ENCODE measurements at regions not wholly inside any gene's neighbourhood (a gene's known extent, or its start where the extent isn't known, plus 50 kb on each side); places are given as distances from the start of the nearest gene placed in this dataset.

DNA sequence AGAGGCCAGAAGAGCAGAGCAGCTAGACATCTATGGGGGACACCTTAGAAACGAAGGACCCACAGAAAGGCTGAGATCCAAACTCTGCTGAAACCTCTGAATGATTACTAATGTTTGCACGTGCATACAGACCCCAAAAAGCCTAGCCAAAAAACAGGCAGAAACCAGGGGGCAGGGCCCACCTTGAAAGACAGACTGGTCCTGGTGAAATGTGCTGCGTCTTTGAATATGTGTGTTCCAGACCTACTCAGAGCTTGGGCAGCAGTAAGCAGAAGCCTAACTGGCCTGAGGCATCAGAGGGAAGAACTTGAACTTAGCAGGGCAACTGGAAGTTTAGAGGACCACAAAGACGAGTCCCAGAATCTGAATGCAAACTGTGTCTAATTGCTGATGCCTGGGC is 251.8 kb downstream of the TEX36 start:
- TF ChIP-seq, protein P1, sequence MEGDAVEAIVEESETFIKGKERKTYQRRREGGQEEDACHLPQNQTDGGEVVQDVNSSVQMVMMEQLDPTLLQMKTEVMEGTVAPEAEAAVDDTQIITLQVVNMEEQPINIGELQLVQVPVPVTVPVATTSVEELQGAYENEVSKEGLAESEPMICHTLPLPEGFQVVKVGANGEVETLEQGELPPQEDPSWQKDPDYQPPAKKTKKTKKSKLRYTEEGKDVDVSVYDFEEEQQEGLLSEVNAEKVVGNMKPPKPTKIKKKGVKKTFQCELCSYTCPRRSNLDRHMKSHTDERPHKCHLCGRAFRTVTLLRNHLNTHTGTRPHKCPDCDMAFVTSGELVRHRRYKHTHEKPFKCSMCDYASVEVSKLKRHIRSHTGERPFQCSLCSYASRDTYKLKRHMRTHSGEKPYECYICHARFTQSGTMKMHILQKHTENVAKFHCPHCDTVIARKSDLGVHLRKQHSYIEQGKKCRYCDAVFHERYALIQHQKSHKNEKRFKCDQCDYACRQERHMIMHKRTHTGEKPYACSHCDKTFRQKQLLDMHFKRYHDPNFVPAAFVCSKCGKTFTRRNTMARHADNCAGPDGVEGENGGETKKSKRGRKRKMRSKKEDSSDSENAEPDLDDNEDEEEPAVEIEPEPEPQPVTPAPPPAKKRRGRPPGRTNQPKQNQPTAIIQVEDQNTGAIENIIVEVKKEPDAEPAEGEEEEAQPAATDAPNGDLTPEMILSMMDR (IDR thresholded peaks at IDR 0.05; ENCODE audit: insufficient read depth, low read depth, low read length, missing control alignments) = no peak
- no peak overlapping the region for H3K4me3 ChIP-seq (ENCODE audit: low read depth, low read length)
- DNase-seq (ENCODE audit: low read depth) = no peak

DNA sequence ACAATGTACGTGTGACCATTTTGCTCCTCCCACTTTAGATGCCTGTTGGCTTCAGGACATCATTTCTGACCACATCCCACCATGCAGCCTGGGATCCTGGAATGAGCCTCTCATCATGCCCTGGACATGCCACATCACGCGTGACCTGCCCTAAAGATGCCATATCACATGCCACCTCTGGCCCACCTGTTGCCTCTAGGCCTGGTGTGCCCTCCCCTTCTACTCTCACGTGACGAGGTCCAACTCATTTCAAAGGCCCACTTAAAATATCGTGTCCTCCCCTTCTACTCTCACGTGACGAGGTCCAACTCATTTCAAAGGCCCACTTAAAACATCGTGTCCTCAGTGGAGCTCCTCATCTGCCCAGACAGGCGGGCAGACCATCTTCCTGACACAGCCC is 254.9 kb downstream of the TEX36 start:
- DNase-seq (ENCODE audit: low read depth) = no peak
- H3K4me3 ChIP-seq (ENCODE audit: low read depth, low read length) = no peak overlapping the region
- TF ChIP-seq, protein P1 (IDR thresholded peaks at IDR 0.05; ENCODE audit: insufficient read depth, low read depth, low read length, missing control alignments) = no peak

DNA sequence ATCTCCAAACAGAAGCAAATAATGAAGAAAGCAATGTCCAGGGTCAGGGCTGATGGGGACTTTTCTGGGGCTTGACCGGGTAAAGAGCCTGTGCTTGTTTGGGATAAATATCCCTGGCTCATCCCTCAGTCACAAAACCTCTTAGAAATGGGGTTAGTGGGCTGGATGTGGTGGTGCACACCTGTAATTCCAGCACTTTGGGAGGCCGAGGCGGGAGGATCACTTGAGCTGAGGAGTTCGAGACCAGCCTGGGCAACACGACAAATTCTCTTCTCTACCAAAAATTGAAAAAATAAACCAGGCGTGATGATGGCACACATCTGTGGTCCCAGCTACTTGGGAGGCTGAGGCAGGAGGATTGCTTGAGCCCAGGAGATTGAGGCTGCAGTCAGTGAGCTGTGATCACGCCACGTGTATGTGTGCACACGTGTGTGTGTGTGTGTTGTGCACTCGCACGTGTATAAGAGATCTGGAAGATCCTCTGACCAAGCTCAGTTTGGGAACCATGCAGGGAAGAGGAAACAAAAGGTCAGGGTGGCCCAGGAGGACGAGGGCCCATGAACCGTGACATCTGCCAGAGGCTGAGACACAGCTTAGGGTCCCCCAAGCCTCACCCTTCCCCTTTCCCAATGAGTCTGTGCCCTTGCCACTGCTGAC is 258.6 kb downstream of the TEX36 start:
- no peak for DNase-seq (ENCODE audit: low read depth)
- H3K4me3 ChIP-seq (ENCODE audit: low read depth, low read length) = no peak overlapping the region
- TF ChIP-seq, protein P1 (IDR thresholded peaks at IDR 0.05; ENCODE audit: insufficient read depth, low read depth, low read length, missing control alignments) = no peak

DNA sequence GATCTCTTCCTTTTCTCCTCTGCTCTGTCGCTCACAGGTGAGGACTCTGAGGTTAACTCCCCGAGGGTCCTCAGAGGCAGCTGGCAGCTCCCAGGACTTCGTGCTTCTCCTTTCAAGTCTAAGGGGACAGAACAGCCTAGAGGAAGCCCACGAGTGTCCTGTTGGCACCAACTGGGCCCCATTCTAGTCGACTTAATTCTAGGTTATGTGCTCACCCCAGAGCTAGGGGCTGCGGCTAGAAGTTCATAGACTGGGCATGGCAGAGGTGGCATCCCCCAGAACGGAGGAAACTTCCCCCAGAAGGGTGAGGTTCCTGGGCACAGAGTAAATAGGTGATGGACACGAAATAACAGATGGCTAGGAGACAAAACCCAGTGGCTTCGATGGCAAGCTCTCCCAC is 259.4 kb downstream of the TEX36 start:
- no peak for DNase-seq (ENCODE audit: low read depth)
- TF ChIP-seq, protein P1 (IDR thresholded peaks at IDR 0.05; ENCODE audit: insufficient read depth, low read depth, low read length, missing control alignments) = no peak

DNA sequence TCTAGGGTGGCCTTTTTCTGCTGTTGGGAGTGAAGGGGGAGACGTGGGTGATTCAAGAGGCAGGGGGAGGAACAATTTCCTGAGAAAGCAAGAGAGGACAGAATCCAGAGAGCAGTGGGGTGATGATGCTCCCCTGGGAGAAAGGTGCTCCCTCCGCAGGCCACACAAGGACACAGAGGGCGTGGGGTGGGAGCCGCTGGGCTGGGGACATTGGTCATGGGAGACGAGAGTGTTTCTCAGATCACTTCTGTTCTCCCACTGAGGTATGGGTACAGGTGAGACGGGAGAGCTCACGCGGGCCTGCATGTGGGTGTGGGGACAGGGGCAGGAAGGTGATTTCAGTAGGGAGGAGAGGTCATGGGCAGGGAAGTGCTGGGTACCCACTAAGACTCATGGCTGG is 259.5 kb upstream of the CTBP2 start:
- H3K4me3 ChIP-seq (ENCODE audit: low read depth, low read length) = no peak overlapping the region
- TF ChIP-seq, protein P1 (IDR thresholded peaks at IDR 0.05; ENCODE audit: insufficient read depth, low read depth, low read length, missing control alignments) = no peak
- no peak for DNase-seq (ENCODE audit: low read depth)

More for the DNA sequence above, 259.4 kb downstream of the TEX36 start:
- no peak overlapping the region for H3K4me3 ChIP-seq (ENCODE audit: low read depth, low read length)

DNA sequence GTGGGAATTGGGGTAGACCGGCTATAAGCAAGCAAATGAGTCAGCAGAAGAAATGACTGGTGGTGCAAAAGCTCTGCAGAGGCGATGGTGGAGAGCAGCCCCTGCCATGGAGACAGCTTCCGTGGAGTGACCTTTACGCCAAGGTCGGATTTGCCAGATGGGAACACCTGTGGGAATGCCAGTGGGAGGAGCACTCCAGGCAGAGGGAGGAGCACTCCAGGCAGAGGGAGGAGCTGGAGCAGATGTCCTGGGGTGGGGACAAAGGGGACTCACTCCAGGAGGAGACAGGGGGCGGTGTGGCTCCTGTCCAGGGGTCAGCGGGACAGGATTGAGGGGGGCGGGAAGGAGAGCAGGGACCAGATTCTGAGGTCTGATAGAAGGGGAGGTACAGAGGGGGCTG is 258.8 kb upstream of the CTBP2 start:
- no peak for DNase-seq (ENCODE audit: low read depth)
- TF ChIP-seq, protein P1 (IDR thresholded peaks at IDR 0.05; ENCODE audit: insufficient read depth, low read depth, low read length, missing control alignments) = no peak

DNA sequence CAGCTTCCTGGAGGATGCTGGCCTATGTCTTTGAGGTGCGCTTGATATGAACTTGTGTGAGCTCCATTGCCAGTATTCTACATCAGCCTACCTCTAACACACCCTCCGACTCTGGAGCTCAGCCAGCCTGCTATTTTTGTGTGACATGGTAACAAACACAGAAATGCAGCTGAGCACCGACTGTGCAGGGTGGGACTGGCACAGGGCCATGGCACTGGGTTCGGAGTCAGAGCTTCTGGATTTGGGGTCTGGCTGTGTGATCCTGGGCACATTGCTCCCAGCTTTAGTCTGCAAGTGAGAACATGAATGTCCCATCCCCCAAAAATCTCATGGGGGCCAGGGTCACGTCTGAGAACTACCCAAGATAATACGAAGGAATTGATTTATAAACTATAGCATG is 257.2 kb upstream of the CTBP2 start:
- no peak for DNase-seq (ENCODE audit: low read depth)
- TF ChIP-seq, protein P1 (IDR thresholded peaks at IDR 0.05; ENCODE audit: insufficient read depth, low read depth, low read length, missing control alignments) = no peak
- H3K4me3 ChIP-seq (ENCODE audit: low read depth, low read length) = no peak overlapping the region

More for the DNA sequence above, 258.8 kb upstream of the CTBP2 start:
- H3K4me3 ChIP-seq (ENCODE audit: low read depth, low read length) = no peak overlapping the region

Data from GM12865 (cell line).